MM.1S (cell line): ENCODE measurements at regions not wholly inside any gene's neighbourhood (a gene's known extent, or its start where the extent isn't known, plus 50 kb on each side); places are given as distances from the start of the nearest gene placed in this dataset.

Experiments used
- EZH2 ChIP-seq: fragments of 300-600 bp; sonication (generic); optimal IDR thresholded peaks from 2 replicates; pipeline ENCODE3; 2017; ENCODE audit warnings: low read depth, mild to moderate bottlenecking, antibody characterized with exemption, low read length, mixed read lengths
- EZH2phosphoT487 ChIP-seq: fragments of 300-600 bp; sonication (generic); IDR thresholded peaks from 2 replicates; pipeline ENCODE4 v1.6.1; 2018; ENCODE audit warnings: antibody characterized with exemption, low read length
- TF ChIP-seq, protein P1 (sequence below): fragments of 300-600 bp; sonication (generic); IDR thresholded peaks from 2 replicates; pipeline ENCODE4 v1.5.1; 2016; ENCODE audit warnings: antibody characterized with exemption, low read length, mixed read lengths

DNA sequence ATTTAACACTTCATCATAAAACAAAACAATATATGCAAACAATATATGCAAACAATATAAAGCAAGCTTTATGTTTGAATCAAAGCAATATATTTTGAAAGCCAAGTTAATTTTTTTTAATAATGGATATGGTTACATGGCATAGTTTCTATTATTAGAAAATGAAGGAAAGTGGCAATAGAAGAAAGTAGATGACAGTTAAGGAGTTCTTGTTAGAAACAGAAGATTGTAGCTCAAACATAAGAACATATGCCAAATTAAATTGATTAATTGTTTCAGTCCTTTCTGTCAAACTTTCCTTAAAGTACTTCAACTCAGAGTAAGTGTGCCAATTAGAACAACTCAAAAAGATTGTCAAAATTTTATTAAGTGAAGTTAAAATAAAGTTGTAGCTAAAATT lies 1248.3 kb downstream of the SLC16A7 start:
- no peak for TF ChIP-seq EZH2
- TF ChIP-seq, protein P1, sequence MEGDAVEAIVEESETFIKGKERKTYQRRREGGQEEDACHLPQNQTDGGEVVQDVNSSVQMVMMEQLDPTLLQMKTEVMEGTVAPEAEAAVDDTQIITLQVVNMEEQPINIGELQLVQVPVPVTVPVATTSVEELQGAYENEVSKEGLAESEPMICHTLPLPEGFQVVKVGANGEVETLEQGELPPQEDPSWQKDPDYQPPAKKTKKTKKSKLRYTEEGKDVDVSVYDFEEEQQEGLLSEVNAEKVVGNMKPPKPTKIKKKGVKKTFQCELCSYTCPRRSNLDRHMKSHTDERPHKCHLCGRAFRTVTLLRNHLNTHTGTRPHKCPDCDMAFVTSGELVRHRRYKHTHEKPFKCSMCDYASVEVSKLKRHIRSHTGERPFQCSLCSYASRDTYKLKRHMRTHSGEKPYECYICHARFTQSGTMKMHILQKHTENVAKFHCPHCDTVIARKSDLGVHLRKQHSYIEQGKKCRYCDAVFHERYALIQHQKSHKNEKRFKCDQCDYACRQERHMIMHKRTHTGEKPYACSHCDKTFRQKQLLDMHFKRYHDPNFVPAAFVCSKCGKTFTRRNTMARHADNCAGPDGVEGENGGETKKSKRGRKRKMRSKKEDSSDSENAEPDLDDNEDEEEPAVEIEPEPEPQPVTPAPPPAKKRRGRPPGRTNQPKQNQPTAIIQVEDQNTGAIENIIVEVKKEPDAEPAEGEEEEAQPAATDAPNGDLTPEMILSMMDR = no peak
- no peak for TF ChIP-seq EZH2phosphoT487
